PC-3 (cell line): ENCODE measurements at regions not wholly inside any gene's neighbourhood (a gene's known extent, or its start where the extent isn't known, plus 50 kb on each side); places are given as distances from the start of the nearest gene placed in this dataset.

Experiments used
- CTCF ChIP-seq: fragments of 300-600 bp; sonication (generic); conservative IDR thresholded peaks from 2 replicates; pipeline ENCODE4 v1.5.1; 2017; ENCODE audit warnings: antibody characterized with exemption, low read depth, mild to moderate bottlenecking, low read length
- EZH2 ChIP-seq: fragments of 300-600 bp; sonication (generic); IDR thresholded peaks from one replicate; pipeline ENCODE4 v1.6.1; 2017; ENCODE audit warnings: antibody characterized with exemption, mild to moderate bottlenecking, low read length; ENCODE audit not compliant: unreplicated experiment
- EZH2phosphoT487 ChIP-seq: fragments of 300-600 bp; sonication (generic); IDR thresholded peaks from 2 replicates; pipeline ENCODE4 v1.6.1; 2018; ENCODE audit warnings: mild to moderate bottlenecking, antibody characterized with exemption, low read length, borderline replicate concordance

- TF ChIP-seq CTCF (no peak), EZH2phosphoT487 (no peak), EZH2 (no peak)
Measured at GRCh38 chr6:56766139-56766805, 123.6 kb upstream of the DST start.
